ENCODE measurements at regions not wholly inside any gene's neighbourhood (a gene's known extent, or its start where the extent isn't known, plus 50 kb on each side); places are given as distances from the start of the nearest gene placed in this dataset.

DNA sequence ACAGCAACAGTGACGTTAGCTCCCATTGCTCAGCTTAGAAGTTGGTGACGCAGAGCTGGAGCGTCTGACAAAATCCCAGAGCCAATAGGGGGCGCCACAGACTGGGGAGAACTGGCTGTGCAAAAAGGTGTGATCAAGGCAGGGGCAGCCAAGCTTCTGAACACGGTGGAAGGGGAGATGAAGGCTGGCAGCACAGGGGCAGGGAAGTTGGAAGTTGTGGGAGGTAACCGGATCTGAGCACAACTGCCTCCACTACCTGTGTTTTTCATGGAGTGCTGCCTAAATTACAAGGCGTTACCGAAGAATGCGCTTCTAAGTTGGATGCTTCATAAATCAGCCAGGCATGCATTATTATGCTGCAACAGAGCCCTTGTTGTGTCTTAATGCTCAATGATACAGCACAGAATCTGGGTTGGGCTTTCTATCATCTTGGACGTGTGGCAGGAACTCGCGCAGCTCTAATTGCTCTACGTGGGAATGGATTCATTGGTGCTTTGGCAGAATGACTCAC, 370.0 kb downstream of the SLC4A3 start:
- no peak for TF ChIP-seq CTCF (IDR thresholded peaks at IDR 0.05)
- ATAC-seq (ENCODE audit: low FRiP score) (peak; percentile 87), DNase-seq (ENCODE audit: low spot score) (peak; percentile 41)

- TF ChIP-seq CTCF (IDR thresholded peaks at IDR 0.05): no peak
- no peak for ATAC-seq (ENCODE audit: low FRiP score)
- no peak for DNase-seq (ENCODE audit: low spot score)
Observed at GRCh38 chr2:219998107-219998506, 370.7 kb downstream of the SLC4A3 start.

DNA sequence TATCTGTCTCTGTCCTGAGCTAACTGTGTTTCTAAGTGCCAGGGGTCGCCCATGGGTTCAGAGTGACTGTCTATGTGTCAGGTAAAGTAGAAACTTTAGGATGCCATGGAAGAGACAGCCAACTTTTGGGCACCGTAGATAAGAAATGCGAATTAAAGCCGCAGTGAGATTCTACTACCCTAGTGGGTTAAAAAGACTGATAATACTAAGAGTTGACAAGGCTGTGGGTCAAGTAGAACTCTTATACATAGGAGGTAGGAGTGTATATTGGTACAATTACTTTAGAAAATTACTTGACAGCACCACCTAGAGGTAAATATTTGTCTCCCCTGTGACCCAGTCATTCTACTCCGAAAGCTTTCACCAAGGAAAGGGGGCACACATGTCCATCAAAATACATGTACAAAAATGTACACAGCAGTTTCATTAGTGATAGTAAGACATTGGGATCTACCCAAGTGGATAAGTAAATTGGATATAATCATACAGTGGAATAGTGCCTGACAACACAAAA, 371.3 kb downstream of the SLC4A3 start:
- TF ChIP-seq CTCF (IDR thresholded peaks at IDR 0.05): no peak
- ATAC-seq (ENCODE audit: low FRiP score): no peak
- DNase-seq (ENCODE audit: low spot score): no peak

GRCh38 chr2:220000080-220000479, 372.6 kb downstream of the SLC4A3 start:
- DNase-seq (ENCODE audit: low spot score): no peak
- no peak for ATAC-seq (ENCODE audit: low FRiP score)
- TF ChIP-seq CTCF (IDR thresholded peaks at IDR 0.05): no peak

DNA sequence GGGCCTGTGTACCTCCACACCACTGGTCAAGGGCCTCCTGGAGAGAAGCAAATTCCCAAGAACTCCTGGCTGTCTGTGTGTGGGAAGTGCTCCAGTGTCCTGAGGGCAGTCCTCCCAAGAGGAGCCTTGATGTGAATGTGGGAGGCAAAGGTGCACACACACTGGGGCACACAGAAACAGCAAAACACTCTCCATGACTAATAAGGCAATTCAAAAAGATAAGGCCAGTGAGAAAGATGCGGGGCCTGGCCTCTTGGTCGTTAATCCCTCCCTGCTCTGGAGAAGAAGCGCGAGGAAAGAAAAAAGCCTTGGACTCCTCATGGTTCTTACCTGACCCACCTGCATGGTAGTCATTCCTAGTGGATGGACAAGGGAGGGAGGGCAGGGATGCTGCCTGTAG, 373.2 kb downstream of the SLC4A3 start:
- DNase-seq (ENCODE audit: low spot score): no peak
- ATAC-seq (ENCODE audit: low FRiP score): no peak
- no peak for TF ChIP-seq CTCF (IDR thresholded peaks at IDR 0.05)

DNA sequence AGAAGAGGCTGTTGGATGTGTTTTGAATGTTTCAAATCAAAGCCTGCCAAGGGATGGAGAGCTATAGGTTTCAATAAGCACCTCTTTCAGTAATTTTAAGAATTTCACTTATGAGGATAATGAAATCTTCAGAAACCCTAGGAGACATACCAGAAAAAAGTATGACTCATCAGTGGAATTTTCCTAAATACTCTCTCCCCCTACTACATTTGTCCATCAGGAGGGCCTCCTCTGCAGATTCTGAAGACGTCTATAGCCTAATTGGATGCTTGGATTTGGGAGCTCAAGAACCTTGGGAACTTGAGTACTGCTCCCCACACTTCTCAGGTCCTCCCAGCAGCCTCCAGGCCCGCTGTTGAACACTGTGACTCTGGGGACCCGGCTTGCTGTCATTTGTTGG, 374.3 kb downstream of the SLC4A3 start:
- DNase-seq (ENCODE audit: low spot score) (no peak), ATAC-seq (ENCODE audit: low FRiP score) (no peak)
- no peak for TF ChIP-seq CTCF (IDR thresholded peaks at IDR 0.05)

GRCh38 chr2:220002251-220002650, 374.8 kb downstream of the SLC4A3 start:
- DNase-seq (ENCODE audit: low spot score) (no peak), ATAC-seq (ENCODE audit: low FRiP score) (no peak)
- TF ChIP-seq CTCF (IDR thresholded peaks at IDR 0.05): no peak

Measured in omental fat pad (tissue), 3 donors.